Sigmoid colon (tissue), 4 donors: ENCODE measurements at regions not wholly inside any gene's neighbourhood (a gene's known extent, or its start where the extent isn't known, plus 50 kb on each side); places are given as distances from the start of the nearest gene placed in this dataset.

Experiments
- POLR2AphosphoS5 ChIP-seq, 4 donors: sonication (generic); formaldehyde crosslinking; IDR thresholded peaks; one replicate each; pipeline ENCODE4 v1.6.1; 2017; ENCODE audit warnings: antibody characterized with exemption in 4 of 4
- TF ChIP-seq, protein P1 (sequence below), 4 experiments: fragments of 450-650 bp in 3 of 4; fragments of 200-600 bp in 1 of 4; IDR thresholded peaks; one replicate each; pipeline ENCODE4 v1.5.1; 2016 to 2019; ENCODE audit warnings: antibody characterized with exemption in 4 of 4, mild to moderate bottlenecking in 3 of 4, moderate library complexity in 2 of 4

DNA sequence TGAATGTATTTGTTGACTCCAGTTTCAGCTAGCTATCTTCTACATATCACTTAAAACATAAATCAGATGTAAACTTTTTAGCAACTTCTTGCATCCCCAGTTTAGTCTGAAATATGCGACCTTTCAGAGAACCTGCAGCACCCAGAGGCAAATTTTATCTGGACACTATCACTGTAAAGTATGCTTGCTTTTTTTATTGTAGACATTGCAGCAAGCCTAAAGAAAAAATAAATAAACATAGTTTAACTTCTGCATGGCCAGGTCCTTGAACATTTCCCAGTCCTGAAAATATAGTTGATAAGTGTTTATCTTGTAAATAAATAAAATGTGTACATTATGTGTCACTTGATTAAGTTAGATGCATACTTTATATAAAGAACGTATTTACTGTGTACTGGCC lies 1829.4 kb downstream of the PCDH9 start:
- TF ChIP-seq, protein P1, sequence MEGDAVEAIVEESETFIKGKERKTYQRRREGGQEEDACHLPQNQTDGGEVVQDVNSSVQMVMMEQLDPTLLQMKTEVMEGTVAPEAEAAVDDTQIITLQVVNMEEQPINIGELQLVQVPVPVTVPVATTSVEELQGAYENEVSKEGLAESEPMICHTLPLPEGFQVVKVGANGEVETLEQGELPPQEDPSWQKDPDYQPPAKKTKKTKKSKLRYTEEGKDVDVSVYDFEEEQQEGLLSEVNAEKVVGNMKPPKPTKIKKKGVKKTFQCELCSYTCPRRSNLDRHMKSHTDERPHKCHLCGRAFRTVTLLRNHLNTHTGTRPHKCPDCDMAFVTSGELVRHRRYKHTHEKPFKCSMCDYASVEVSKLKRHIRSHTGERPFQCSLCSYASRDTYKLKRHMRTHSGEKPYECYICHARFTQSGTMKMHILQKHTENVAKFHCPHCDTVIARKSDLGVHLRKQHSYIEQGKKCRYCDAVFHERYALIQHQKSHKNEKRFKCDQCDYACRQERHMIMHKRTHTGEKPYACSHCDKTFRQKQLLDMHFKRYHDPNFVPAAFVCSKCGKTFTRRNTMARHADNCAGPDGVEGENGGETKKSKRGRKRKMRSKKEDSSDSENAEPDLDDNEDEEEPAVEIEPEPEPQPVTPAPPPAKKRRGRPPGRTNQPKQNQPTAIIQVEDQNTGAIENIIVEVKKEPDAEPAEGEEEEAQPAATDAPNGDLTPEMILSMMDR (IDR thresholded peaks at IDR 0.05) = no peak
- TF ChIP-seq POLR2AphosphoS5 (IDR thresholded peaks at IDR 0.05) = no peak
